ENCODE measurements at regions not wholly inside any gene's neighbourhood (a gene's known extent, or its start where the extent isn't known, plus 50 kb on each side); places are given as distances from the start of the nearest gene placed in this dataset.

DNA sequence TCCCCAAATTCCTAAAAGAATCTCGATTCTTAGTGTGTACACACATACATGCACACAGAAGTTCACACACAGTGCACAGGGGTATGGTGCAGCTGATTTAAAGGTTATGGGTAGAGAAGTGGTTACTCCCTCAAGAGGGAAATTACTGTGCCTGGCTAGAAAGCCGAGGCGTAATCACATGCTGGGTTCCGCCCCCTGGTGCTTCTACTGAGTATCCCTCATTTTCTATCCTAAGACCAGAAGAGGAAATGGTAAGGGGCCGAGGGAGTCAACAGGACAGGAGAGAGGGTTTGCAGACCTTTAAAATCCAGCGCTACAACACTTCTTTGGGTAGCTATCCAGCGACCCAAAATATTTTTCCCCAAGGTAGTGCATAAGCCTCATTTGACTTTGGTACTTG, 147.3 kb upstream of the TMEM196 start:
- Histone ChIP-seq H3K4me3 (replicated peaks in 1 of 3; ENCODE audit: insufficient read depth in 1 of 3, low read depth in 1 of 3, low read length in 3 of 3) (no peak overlapping the region), H2AFZ (ENCODE audit: low read depth, low read length) (no peak overlapping the region), H3K4me2 (ENCODE audit: insufficient read depth, low read length) (no peak overlapping the region), H3K36me3 (ENCODE audit: control insufficient read depth in 2 of 2, extremely low read depth in 1 of 2, insufficient read depth in 2 of 2, low read length in 2 of 2) (no peaks in the 10 kb centered on the region), H3K4me1 (ENCODE audit: control insufficient read depth, extremely low read depth, insufficient read depth, low read length) (peaks cover 38% of the 10 kb centered on the region), H3K9me1 (replicated peaks; ENCODE audit: control insufficient read depth, extremely low read depth, insufficient read depth, low read length) (no peaks in the 10 kb centered on the region), H3K9ac (replicated peaks; ENCODE audit: extremely low read depth, insufficient read depth, low read length) (peak overlapping the region; percentile 23), H3K27me3 (ENCODE audit: control insufficient read depth in 2 of 2, insufficient read depth in 2 of 2, low read length in 2 of 2) (no peaks in the 10 kb centered on the region), H3K79me2 (ENCODE audit: control insufficient read depth, insufficient read depth, low read length) (no peaks in the 10 kb centered on the region), H4K20me1 (replicated peaks; ENCODE audit: control insufficient read depth, extremely low read depth, insufficient read depth, low read length) (no peaks in the 10 kb centered on the region), H3K27ac (ENCODE audit: insufficient read depth, low read depth, low read length) (peak overlapping the region; percentile 47), H3K9me3 (replicated peaks; ENCODE audit: control insufficient read depth, insufficient read depth, low read length) (no peaks in the 10 kb centered on the region)
- ChIA-PET POLR2A (no interaction called here), CTCF (interaction anchor here (1.9 kb wide), 1 partner anchor 167 kb away, joined by 9 read pairs; no protein-coding TSS in a partner anchor)
- TF ChIP-seq POLR2A (IDR thresholded peaks at IDR 0.05; ENCODE audit: low read depth, low read length) (no peak), MYC (IDR thresholded peaks at IDR 0.05; ENCODE audit: low read depth, low read length) (no peak), GATA2 (IDR thresholded peaks at IDR 0.05; ENCODE audit: insufficient read depth, insufficient read length, low read depth, low read length) (no peak), FOS (IDR thresholded peaks at IDR 0.05; ENCODE audit: borderline replicate concordance, insufficient read depth, low read length) (no peak), EZH2 (IDR thresholded peaks at IDR 0.05; ENCODE audit: borderline replicate concordance, low read depth, low read length, severe bottlenecking) (no peak), CTCF (IDR thresholded peaks at IDR 0.05; ENCODE audit: extremely low read depth in 1 of 2, insufficient read depth in 1 of 2, low read depth in 1 of 2, low read length in 2 of 2) (no peak), JUN (IDR thresholded peaks at IDR 0.05; ENCODE audit: borderline replicate concordance, insufficient read depth, insufficient read length, low read depth) (no peak), POLR2AphosphoS5 (IDR thresholded peaks at IDR 0.05; ENCODE audit: insufficient read depth, low read depth, low read length) (no peak)
- TF ChIP-seq, protein P1, sequence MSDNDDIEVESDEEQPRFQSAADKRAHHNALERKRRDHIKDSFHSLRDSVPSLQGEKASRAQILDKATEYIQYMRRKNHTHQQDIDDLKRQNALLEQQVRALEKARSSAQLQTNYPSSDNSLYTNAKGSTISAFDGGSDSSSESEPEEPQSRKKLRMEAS (IDR thresholded peaks at IDR 0.05; ENCODE audit: insufficient read depth, insufficient read length) = no peak
- dilution Hi-C loops (cut with MboI; ENCODE audit: extremely low pct_ligation_motif_present, low sequenced_read_pairs) (no loop called here), intact Hi-C loops (cut with micrococcal nuclease) (no loop called here)
- FAIRE-seq (no peak), DNase-seq (ENCODE audit: low read depth, low spot score) (no peak)
- BruUV-seq (replicated peaks) = no TSS peak
